ENCODE measurements at regions not wholly inside any gene's neighbourhood (a gene's known extent, or its start where the extent isn't known, plus 50 kb on each side); places are given as distances from the start of the nearest gene placed in this dataset.

GRCh38 chrX:82589410-82589809, 918.7 kb upstream of the POU3F4 start:
- Histone ChIP-seq H3K27ac (no peak overlapping the region), H3K4me3 (ENCODE audit: low read depth, low read length) (no peak overlapping the region), H3K36me3 (replicated peaks) (no peaks in the 10 kb centered on the region), H3K27me3 (replicated peaks) (no peaks in the 10 kb centered on the region)
- in situ Hi-C loops (cut with HindIII; ENCODE audit: low pct_ligation_motif_present, low sequenced_read_pairs): no loop called here
- peak; percentile 8 for DNase-seq
- TF ChIP-seq CTCF (IDR thresholded peaks at IDR 0.05; ENCODE audit: low read depth, low read length, missing control alignments): no peak

GRCh38 chrX:82591421-82591820, 916.7 kb upstream of the POU3F4 start:
- no peak for TF ChIP-seq CTCF (IDR thresholded peaks at IDR 0.05; ENCODE audit: low read depth, low read length, missing control alignments)
- Histone ChIP-seq H3K27me3 (replicated peaks) (no peaks in the 10 kb centered on the region), H3K27ac (no peak overlapping the region), H3K36me3 (replicated peaks) (no peaks in the 10 kb centered on the region), H3K4me3 (ENCODE audit: low read depth, low read length) (no peak overlapping the region)
- no peak for DNase-seq
- in situ Hi-C loops (cut with HindIII; ENCODE audit: low pct_ligation_motif_present, low sequenced_read_pairs): no loop called here

GRCh38 chrX:82626978-82627377, 881.1 kb upstream of the POU3F4 start:
- TF ChIP-seq CTCF (IDR thresholded peaks at IDR 0.05; ENCODE audit: low read depth, low read length, missing control alignments): no peak
- no peak for DNase-seq
- no peak overlapping the region for H3K27ac ChIP-seq
- no peak overlapping the region for H3K4me3 ChIP-seq (ENCODE audit: low read depth, low read length)
- in situ Hi-C loops (cut with HindIII; ENCODE audit: low pct_ligation_motif_present, low sequenced_read_pairs): no loop called here
- H3K27me3 ChIP-seq (replicated peaks): no peaks in the 10 kb centered on the region
- no peaks in the 10 kb centered on the region for H3K36me3 ChIP-seq (replicated peaks)

GRCh38 chrX:82627568-82627967, 880.5 kb upstream of the POU3F4 start:
- H3K27ac ChIP-seq: no peak overlapping the region

GRCh38 chrX:82648062-82648461, 860.0 kb upstream of the POU3F4 start:
- no peaks in the 10 kb centered on the region for H3K36me3 ChIP-seq (replicated peaks)
- in situ Hi-C loops (cut with HindIII; ENCODE audit: low pct_ligation_motif_present, low sequenced_read_pairs): no loop called here
- H3K4me3 ChIP-seq (ENCODE audit: low read depth, low read length): no peak overlapping the region
- no peak for DNase-seq
- no peak overlapping the region for H3K27ac ChIP-seq
- H3K27me3 ChIP-seq (replicated peaks): no peaks in the 10 kb centered on the region
- TF ChIP-seq CTCF (IDR thresholded peaks at IDR 0.05; ENCODE audit: low read depth, low read length, missing control alignments): no peak

More at GRCh38 chrX:82627568-82627967, 880.5 kb upstream of the POU3F4 start:
- in situ Hi-C loops (cut with HindIII; ENCODE audit: low pct_ligation_motif_present, low sequenced_read_pairs): no loop called here
- no peak for DNase-seq
- no peak for TF ChIP-seq CTCF (IDR thresholded peaks at IDR 0.05; ENCODE audit: low read depth, low read length, missing control alignments)
- no peaks in the 10 kb centered on the region for H3K27me3 ChIP-seq (replicated peaks)
- H3K36me3 ChIP-seq (replicated peaks): no peaks in the 10 kb centered on the region
- H3K4me3 ChIP-seq (ENCODE audit: low read depth, low read length): no peak overlapping the region

GRCh38 chrX:82649645-82650044, 858.4 kb upstream of the POU3F4 start:
- in situ Hi-C loops (cut with HindIII; ENCODE audit: low pct_ligation_motif_present, low sequenced_read_pairs): no loop called here
- Histone ChIP-seq H3K27me3 (replicated peaks) (no peaks in the 10 kb centered on the region), H3K27ac (no peak overlapping the region), H3K4me3 (ENCODE audit: low read depth, low read length) (no peak overlapping the region), H3K36me3 (replicated peaks) (no peaks in the 10 kb centered on the region)
- no peak for DNase-seq
- TF ChIP-seq CTCF (IDR thresholded peaks at IDR 0.05; ENCODE audit: low read depth, low read length, missing control alignments): no peak

Measured in brain microvascular endothelial cell (primary cell).